ENCODE measurements at regions not wholly inside any gene's neighbourhood (a gene's known extent, or its start where the extent isn't known, plus 50 kb on each side); places are given as distances from the start of the nearest gene placed in this dataset.

GRCh38 chr10:65292551-65292950, 1633.3 kb upstream of the LRRTM3 start:
- no peak for TF ChIP-seq CTCF (conservative IDR thresholded peaks at IDR 0.05; ENCODE audit: control insufficient read depth, insufficient read depth, low read depth, low read length)
- DNase-seq (ENCODE audit: low read depth) = no peak
- H3K4me3 ChIP-seq (ENCODE audit: control insufficient read depth, low read depth, low read length) = no peak overlapping the region

GRCh38 chr10:65294329-65294728, 1631.5 kb upstream of the LRRTM3 start:
- DNase-seq (ENCODE audit: low read depth) = no peak
- no peak overlapping the region for H3K4me3 ChIP-seq (ENCODE audit: control insufficient read depth, low read depth, low read length)
- TF ChIP-seq CTCF (conservative IDR thresholded peaks at IDR 0.05; ENCODE audit: control insufficient read depth, insufficient read depth, low read depth, low read length) = no peak

GRCh38 chr10:65301181-65301580, 1624.7 kb upstream of the LRRTM3 start:
- H3K4me3 ChIP-seq (ENCODE audit: control insufficient read depth, low read depth, low read length) = no peak overlapping the region
- TF ChIP-seq CTCF (conservative IDR thresholded peaks at IDR 0.05; ENCODE audit: control insufficient read depth, insufficient read depth, low read depth, low read length) = no peak
- no peak for DNase-seq (ENCODE audit: low read depth)

GRCh38 chr10:65306201-65306600, 1619.6 kb upstream of the LRRTM3 start:
- TF ChIP-seq CTCF (conservative IDR thresholded peaks at IDR 0.05; ENCODE audit: control insufficient read depth, insufficient read depth, low read depth, low read length) = no peak
- H3K4me3 ChIP-seq (ENCODE audit: control insufficient read depth, low read depth, low read length) = no peak overlapping the region

GRCh38 chr10:65312876-65313275, 1613.0 kb upstream of the LRRTM3 start:
- H3K4me3 ChIP-seq (ENCODE audit: control insufficient read depth, low read depth, low read length) = no peak overlapping the region
- TF ChIP-seq CTCF (conservative IDR thresholded peaks at IDR 0.05; ENCODE audit: control insufficient read depth, insufficient read depth, low read depth, low read length) = no peak
- no peak for DNase-seq (ENCODE audit: low read depth)

More at GRCh38 chr10:65306201-65306600, 1619.6 kb upstream of the LRRTM3 start:
- no peak for DNase-seq (ENCODE audit: low read depth)

GRCh38 chr10:65313406-65313805, 1612.4 kb upstream of the LRRTM3 start:
- no peak for TF ChIP-seq CTCF (conservative IDR thresholded peaks at IDR 0.05; ENCODE audit: control insufficient read depth, insufficient read depth, low read depth, low read length)
- H3K4me3 ChIP-seq (ENCODE audit: control insufficient read depth, low read depth, low read length) = no peak overlapping the region
- DNase-seq (ENCODE audit: low read depth) = no peak

- TF ChIP-seq CTCF (conservative IDR thresholded peaks at IDR 0.05; ENCODE audit: control insufficient read depth, insufficient read depth, low read depth, low read length) = no peak
These were observed 1611.6 kb upstream of the LRRTM3 start for GRCh38 chr10:65314253-65314652.

More at GRCh38 chr10:65314253-65314652, 1611.6 kb upstream of the LRRTM3 start:
- no peak overlapping the region for H3K4me3 ChIP-seq (ENCODE audit: control insufficient read depth, low read depth, low read length)
- no peak for DNase-seq (ENCODE audit: low read depth)

All from fibroblast of mammary gland (primary cell).